ENCODE measurements at regions not wholly inside any gene's neighbourhood (a gene's known extent, or its start where the extent isn't known, plus 50 kb on each side); places are given as distances from the start of the nearest gene placed in this dataset.

- no peak for DNase-seq
Observed at GRCh38 chr14:104292084-104292970, 153.9 kb downstream of the KIF26A start.

DNA sequence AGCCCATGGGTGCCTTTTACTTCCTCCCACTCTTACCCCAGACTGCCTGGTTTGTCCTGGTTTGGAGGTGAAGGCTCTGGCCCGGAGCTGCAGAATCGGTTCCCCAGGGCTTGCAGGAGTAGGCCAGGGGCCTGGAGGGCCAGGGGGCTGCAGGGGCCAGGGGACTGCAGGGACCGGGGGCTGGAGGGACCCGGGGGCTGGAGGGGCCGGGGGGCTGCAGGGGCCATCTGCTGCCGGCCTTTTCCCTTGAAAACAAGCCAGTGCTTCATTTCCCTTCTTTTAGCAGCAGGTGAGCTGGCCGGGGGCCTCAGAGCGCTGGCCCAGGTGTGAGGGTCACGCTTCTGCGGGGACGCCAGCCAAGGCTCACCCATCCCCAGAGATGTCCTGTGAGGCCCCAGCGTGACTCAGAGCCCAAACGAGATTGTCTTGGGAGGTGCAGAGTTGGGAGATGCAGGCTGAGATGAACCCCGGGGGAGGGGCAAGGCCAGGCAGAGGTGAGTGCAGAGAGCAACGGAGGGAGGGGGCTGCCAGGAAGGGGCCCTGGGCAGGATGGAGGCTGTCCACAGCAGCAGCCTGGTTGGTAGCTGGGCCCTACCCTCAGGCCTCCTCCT is 154.9 kb downstream of the KIF26A start:
- no peak for DNase-seq

DNA sequence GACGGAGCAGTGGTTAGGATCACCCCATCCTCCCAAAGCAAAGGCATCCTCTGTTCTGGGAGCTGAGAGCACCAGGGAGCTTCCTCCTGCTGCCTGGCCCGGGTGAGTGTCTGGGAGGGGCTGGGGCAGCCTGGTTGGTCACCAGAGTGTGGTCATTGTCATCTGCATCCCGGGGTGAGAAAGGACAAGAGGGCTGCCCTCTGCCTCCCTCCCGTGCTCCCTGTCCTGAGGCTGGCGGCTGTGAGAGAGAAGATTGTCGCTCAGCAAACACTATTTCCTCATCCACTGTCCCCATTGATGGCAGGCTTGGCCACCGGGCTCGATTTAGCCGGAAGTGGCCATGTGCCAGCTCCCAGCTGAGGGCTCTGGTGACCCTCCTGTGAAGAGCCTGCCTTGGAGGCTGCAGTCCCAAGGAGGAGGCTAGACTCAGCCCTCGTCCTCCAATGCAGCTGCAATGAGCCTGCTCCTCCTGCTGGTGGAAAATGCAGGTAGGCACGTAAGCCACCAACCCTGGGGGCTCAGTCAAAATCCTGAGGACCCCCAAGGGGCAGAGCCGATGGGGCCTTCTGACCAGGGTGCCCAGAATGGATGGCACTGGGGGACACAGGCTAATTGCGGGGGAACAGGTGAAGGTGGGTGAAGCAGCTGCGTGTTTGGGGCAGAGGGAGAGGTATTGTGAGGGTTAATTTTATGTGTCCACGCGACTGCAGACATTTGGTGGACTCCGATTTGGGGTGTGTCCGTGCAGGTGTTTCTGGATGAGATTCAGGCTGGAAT is 155.7 kb downstream of the KIF26A start:
- no peak for DNase-seq

DNA sequence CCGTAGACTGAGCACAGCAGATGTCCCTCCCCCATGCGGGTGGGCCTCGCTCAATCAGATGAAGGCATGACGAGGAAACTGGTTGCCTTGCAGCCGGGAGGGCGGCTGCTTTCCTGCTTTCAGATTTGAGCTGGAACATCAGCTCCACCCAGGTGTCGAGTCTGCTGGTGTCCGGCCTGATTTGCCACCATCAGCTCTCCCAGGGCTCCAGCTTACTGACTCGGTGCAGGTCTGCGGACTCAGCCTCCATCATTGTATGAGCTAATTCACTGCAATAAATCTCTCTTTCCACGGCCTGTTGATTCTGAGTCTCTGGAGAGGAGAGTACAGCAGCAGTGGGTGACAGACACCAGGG is 156.2 kb downstream of the KIF26A start:
- DNase-seq = no peak

GRCh38 chr14:104294983-104295680 is 156.7 kb downstream of the KIF26A start:
- no peak for DNase-seq

DNA sequence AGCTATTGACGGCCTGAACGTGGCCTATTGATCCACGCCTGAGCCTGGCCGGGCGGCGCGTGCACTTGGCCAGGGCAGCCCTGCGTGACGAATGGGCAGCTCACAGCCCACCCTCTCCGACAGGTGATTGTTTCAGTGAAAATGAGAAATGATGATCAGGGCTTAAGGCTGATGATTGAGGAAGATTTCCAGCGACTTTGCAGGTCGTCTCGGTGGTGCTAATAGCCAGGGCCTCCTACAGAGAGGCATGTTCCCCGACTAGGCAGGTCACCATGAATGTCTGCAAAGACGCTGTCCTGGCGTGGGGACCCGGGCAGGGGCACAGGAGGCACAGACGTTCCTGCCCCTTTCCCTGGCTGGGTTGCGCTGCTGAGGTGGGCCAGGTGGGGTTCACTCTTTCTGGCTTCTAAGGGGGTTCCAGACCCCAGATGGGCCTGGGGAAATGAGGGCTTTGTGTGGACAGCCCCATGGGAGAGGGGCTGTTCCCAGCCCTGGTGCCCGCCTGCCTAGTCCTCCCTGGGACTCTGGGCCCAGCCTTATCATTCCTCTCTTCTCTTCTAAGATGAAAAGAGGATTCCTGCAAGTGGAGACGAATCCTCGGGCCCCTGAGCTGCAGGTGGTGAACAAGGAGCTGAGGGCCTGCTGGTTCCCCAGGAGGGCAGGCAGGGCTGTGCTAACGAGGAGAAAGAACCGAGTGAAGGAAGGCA is 157.4 kb downstream of the KIF26A start:
- no peak for DNase-seq

GRCh38 chr14:104296388-104297312 is 158.3 kb downstream of the KIF26A start:
- no peak for DNase-seq

DNA sequence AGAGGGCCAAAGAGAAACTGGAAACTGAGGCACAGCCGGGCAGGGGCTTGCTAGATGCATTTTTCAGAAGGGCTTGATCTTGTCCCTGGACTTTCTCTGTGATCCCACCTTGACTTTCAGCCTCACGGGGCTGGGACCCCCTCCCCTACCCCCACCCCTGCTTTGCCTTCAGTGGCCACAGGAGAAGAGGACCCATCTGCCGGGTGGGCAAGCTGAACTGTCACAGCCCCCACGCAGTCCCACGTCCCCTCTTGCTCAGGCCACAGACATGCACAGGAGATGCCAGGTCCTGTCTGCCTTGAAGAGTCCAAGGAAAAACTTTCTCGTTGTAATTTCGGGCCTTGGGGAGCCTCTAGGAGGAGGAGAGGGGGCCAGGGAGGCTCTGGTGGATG is 158.9 kb downstream of the KIF26A start:
- no peak for DNase-seq

- DNase-seq = no peak
Observed at GRCh38 chr14:104297721-104298401, 159.5 kb downstream of the KIF26A start.

DNA sequence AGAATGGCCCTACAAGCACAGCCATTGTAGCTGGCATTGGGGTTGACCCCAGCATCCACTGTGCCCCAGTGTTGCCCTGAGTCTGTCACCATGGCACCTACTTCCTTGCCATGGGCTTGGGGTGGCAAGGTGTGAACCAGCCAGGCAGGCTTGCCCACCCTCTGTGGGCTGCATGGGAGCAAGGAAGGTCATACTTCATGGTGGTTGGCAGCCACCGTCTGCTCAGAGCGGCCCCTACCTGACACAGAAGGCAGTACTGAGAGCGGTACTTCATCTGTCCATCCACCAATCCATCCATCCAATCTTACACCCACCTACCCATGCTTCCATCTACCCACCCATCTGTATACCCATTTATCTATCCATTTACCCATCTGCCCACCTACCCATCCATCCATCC is 160.1 kb downstream of the KIF26A start:
- DNase-seq = no peak

DNA sequence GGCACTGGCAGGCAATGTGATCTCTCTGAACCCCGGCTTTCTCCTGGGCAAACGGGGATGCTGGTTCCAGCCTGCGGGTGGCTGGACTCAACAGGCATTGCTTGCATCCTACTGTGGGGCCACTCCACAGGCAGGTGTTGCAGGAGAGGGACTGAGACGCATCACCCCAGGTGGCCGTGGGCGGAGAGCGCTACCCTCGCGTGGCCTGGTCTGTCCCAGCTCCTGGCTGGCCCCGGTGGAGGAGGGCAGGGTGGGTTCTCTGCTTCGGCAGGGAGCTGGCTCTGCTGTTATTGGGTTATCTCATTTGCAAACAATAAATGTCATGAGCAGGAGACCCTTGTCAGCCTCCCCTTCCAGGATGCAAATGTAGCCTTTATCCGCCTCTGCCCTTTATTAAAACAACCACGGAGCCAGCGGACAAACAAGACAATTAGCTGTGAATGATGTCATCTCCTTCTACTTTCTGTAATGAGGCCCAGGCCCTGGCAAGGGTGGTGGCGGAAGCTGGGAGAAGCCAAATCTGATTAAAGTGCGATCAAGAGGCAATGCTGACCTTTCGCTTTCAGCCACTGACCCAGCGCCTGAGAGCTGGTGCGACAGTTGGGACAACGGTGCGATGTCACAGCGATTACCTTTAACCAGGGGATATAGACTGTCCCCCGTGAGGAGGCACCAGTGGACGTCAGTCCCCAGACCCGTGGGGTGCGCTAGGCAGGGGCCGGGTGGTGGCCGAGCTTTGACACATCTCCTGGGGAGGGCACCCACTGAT is 161.8 kb downstream of the KIF26A start:
- no peak for DNase-seq

DNA sequence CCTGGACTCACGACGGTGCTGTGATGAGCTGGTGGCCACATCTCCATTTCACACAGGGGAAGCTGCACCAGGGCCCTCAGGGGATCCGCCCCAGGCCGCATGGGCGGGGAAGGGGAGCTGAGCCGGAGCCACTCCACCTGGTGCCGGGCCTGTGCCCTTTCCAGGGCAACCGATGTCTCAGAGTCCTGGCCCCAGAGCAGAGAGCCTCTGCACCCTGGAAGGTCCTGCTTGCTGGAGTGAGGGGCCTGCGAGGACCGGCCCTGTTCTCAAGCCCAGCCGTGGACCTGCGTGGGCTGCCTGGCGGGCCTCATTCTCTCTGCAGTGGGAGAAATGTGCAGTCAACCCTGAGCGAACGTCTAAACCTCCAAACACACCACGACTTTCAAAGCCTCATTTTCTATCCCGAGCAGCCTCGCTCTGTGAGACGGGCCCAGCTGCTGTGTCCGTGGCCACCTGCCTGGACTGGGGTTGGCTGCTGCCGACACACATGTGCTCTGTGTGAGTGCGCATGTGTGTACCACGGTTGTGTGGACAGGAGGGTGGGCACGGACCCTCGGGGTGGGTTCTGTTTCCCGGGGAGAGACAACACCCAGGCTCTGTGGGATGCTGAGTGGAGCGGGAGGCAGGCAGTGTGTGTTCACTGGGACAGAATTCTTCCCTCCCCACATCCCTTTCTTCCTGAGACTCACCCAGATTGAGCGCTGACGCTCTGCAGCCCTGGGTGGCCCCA is 163.5 kb downstream of the KIF26A start:
- no peak for DNase-seq

DNA sequence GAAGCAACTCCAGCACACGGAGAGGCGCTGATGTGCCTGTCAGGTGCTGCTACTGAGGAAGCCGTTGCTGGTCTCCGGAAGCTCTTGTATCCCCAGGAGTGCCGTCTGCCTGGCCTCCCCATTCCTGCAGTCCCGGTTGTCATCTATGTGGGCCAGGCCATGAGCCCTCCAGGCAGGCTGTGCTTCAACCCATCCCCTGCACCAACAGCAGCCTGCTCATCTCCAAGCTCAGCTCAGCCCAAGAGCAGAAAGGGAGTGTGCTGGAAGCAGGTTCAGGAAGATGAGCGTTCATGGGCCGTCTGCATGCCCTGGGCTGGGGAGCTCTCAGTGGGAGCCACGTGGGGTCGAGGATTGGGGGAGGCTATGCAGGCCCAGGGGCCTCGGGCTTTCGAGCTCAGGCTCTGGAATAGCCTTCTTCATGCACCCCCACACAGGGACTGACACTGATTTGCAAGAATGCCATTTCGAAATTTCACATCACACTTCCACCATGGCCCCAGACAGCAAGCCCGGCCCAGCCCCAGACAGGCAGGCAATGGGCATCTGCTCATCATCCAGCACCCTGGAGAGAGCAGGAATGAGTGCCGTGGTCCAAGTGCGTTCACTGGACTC is 164.5 kb downstream of the KIF26A start:
- DNase-seq = no peak

- DNase-seq = no peak
Observed at GRCh38 chr14:104303705-104304425, 165.5 kb downstream of the KIF26A start.

- no peak for DNase-seq
Observed at GRCh38 chr14:104304451-104305351, 166.3 kb downstream of the KIF26A start.

GRCh38 chr14:104305511-104306449 is 167.4 kb downstream of the KIF26A start:
- DNase-seq = no peak
